GM23338 (cell line): ENCODE measurements at regions not wholly inside any gene's neighbourhood (a gene's known extent, or its start where the extent isn't known, plus 50 kb on each side); places are given as distances from the start of the nearest gene placed in this dataset.

Source experiments
- ATAC-seq: fragments of 200-7000 bp; cut with Tn5 transposase; 3 replicates; pipeline ENCODE4 v1.9.1; 2020
- DNase-seq: peaks from one replicate; pipeline ENCODE4 v3.0.0-alpha.2; 2015; ENCODE audit warnings: low spot score
- H2AFZ ChIP-seq: fragments of 200-600 bp; sonication (generic); 2 replicates; pipeline ENCODE4 v1.8.0; 2016; ENCODE audit warnings: antibody characterized with exemption, mild to moderate bottlenecking, moderate library complexity
- H3F3A ChIP-seq: fragments of 200-600 bp; sonication (generic); replicated peaks from 2 replicates; pipeline ENCODE4 v1.8.0; 2017; ENCODE audit warnings: antibody characterized with exemption, mixed run types, low read depth
- H3K27ac ChIP-seq: fragments of 200-600 bp; sonication (generic); 2 replicates; pipeline ENCODE4 v1.6.1; 2016; ENCODE audit warnings: low read depth
- H3K27me3 ChIP-seq: fragments of 200-600 bp; sonication (generic); 2 replicates; pipeline ENCODE4 v1.8.0; 2016; ENCODE audit warnings: mild to moderate bottlenecking, mixed run types, moderate library complexity; ENCODE audit not compliant: insufficient read depth
- H3K36me3 ChIP-seq: fragments of 200-600 bp; sonication (generic); 2 replicates; pipeline ENCODE4 v1.8.0; 2016; ENCODE audit warnings: mild to moderate bottlenecking; ENCODE audit not compliant: insufficient read depth
- H3K4me1 ChIP-seq: fragments of 200-600 bp; sonication (generic); 2 replicates; pipeline ENCODE4 v1.8.0; 2016; ENCODE audit warnings: mild to moderate bottlenecking, moderate library complexity; ENCODE audit not compliant: insufficient read depth
- H3K4me2 ChIP-seq: fragments of 200-600 bp; sonication (generic); 2 replicates; pipeline ENCODE4 v1.7.1; 2017; ENCODE audit warnings: mixed run types
- H3K4me3 ChIP-seq: fragments of 200-600 bp; sonication (generic); 2 replicates; pipeline ENCODE4 v1.6.1; 2016; ENCODE audit warnings: mixed run types
- H3K79me2 ChIP-seq: fragments of 200-600 bp; sonication (generic); replicated peaks from 2 replicates; pipeline ENCODE4 v1.8.0; 2017; ENCODE audit warnings: mild to moderate bottlenecking; ENCODE audit not compliant: insufficient read depth
- H3K9me2 ChIP-seq: fragments of 200-600 bp; sonication (generic); 2 replicates; pipeline ENCODE4 v1.8.0; 2017; ENCODE audit not compliant: insufficient read depth
- H4K20me1 ChIP-seq: fragments of 200-600 bp; sonication (generic); replicated peaks from 2 replicates; pipeline ENCODE4 v1.8.0; 2017; ENCODE audit warnings: mild to moderate bottlenecking; ENCODE audit not compliant: insufficient read depth
- H3K27ac Mint-ChIP-seq: 2 replicates; pipeline ENCODE4 v1.8.0; 2020; ENCODE audit warnings: inconsistent platforms, mild to moderate bottlenecking, moderate library complexity, mixed read lengths
- H3K27me3 Mint-ChIP-seq: 3 replicates; pipeline ENCODE4 v1.8.0; 2022; ENCODE audit warnings: low read depth, mild to moderate bottlenecking, moderate library complexity, mixed read lengths, inconsistent platforms; ENCODE audit not compliant: insufficient read depth, poor library complexity
- H3K36me3 Mint-ChIP-seq: 3 replicates; pipeline ENCODE4 v1.8.0; 2021; ENCODE audit warnings: low read depth, mild to moderate bottlenecking, inconsistent platforms, moderate library complexity, mixed read lengths
- H3K4me1 Mint-ChIP-seq: 3 replicates; pipeline ENCODE4 v1.8.0; 2020; ENCODE audit warnings: mild to moderate bottlenecking, inconsistent platforms, mixed read lengths
- H3K4me3 Mint-ChIP-seq: 3 replicates; pipeline ENCODE4 v1.8.0; 2021; ENCODE audit warnings: moderate library complexity, mild to moderate bottlenecking, inconsistent platforms, mixed read lengths
- H3K9me3 Mint-ChIP-seq: 3 replicates; pipeline ENCODE4 v1.8.0; 2020; ENCODE audit warnings: moderate library complexity, mild to moderate bottlenecking, inconsistent platforms, mixed read lengths
- CREB1 ChIP-seq: fragments of 250-450 bp; sonication (Bioruptor Pico); IDR thresholded peaks from 2 replicates; pipeline ENCODE4 v1.5.0; 2020; ENCODE audit warnings: low read depth, mild to moderate bottlenecking, moderate library complexity
- CTCF ChIP-seq, 2 experiments: fragments of 200-600 bp in 1 of 2; sonication (generic) in 1 of 2; conservative IDR thresholded peaks; 2 replicates each; pipeline versions ENCODE4 v1.5.1 to v1.6.1; 2016 to 2017; ENCODE audit warnings: antibody characterized with exemption in 2 of 2, low read depth in 2 of 2, mild to moderate bottlenecking in 2 of 2, moderate library complexity in 1 of 2
- ETS1 ChIP-seq: IDR thresholded peaks from 2 replicates; pipeline ENCODE4 v1.6.1; 2016; ENCODE audit warnings: antibody characterized with exemption
- EZH2 ChIP-seq: fragments of 200-600 bp; sonication (generic); IDR thresholded peaks from one replicate; pipeline ENCODE4 v1.8.0; 2017; ENCODE audit warnings: antibody characterized with exemption, mild to moderate bottlenecking, low read depth; ENCODE audit not compliant: unreplicated experiment
- EZH2phosphoT487 ChIP-seq: fragments of 200-600 bp; sonication (generic); IDR thresholded peaks from one replicate; pipeline ENCODE4 v1.8.1; 2018; ENCODE audit warnings: antibody characterized with exemption; ENCODE audit not compliant: unreplicated experiment
- JUNB ChIP-seq: IDR thresholded peaks from one replicate; pipeline ENCODE4 v1.6.1; 2016; ENCODE audit warnings: antibody characterized with exemption; ENCODE audit not compliant: unreplicated experiment
- NANOG ChIP-seq: IDR thresholded peaks from 2 replicates; pipeline ENCODE4 v1.6.1; 2016; ENCODE audit warnings: antibody characterized with exemption, borderline replicate concordance
- POLR2AphosphoS5 ChIP-seq: IDR thresholded peaks from 2 replicates; pipeline ENCODE4 v1.6.1; 2016; ENCODE audit warnings: antibody characterized with exemption, low read depth
- REST ChIP-seq: IDR thresholded peaks from one replicate; pipeline ENCODE4 v1.6.1; 2018; ENCODE audit warnings: antibody characterized with exemption; ENCODE audit not compliant: unreplicated experiment
- STAT1 ChIP-seq: IDR thresholded peaks from one replicate; pipeline ENCODE4 v1.6.1; 2016; ENCODE audit warnings: antibody characterized with exemption; ENCODE audit not compliant: unreplicated experiment
- ZNF114 ChIP-seq: fragments of 250-450 bp; sonication (Bioruptor Pico); IDR thresholded peaks from 2 replicates; pipeline ENCODE4 v1.5.0; 2020; ENCODE audit warnings: mild to moderate bottlenecking, moderate library complexity
- ZNF331 ChIP-seq: fragments of 250-450 bp; sonication (Bioruptor Pico); IDR thresholded peaks from 2 replicates; pipeline ENCODE4 v1.5.0; 2020; ENCODE audit warnings: low read depth, mild to moderate bottlenecking, moderate library complexity
- ZNF462 ChIP-seq: fragments of 250-450 bp; sonication (Bioruptor Pico); IDR thresholded peaks from 2 replicates; pipeline ENCODE4 v1.5.0; 2020; ENCODE audit warnings: mild to moderate bottlenecking, moderate library complexity

- no peaks in the 10 kb centered on the region for H3K9me3 Mint-ChIP-seq
- TF ChIP-seq POLR2AphosphoS5 = no peak
- no peak for TF ChIP-seq ZNF462
- no peak for TF ChIP-seq EZH2phosphoT487
- no peak for TF ChIP-seq CTCF (conservative IDR thresholded peaks at IDR 0.05; ENCODE audit: low read depth in 2 of 2)
- TF ChIP-seq ZNF114 = no peak
- TF ChIP-seq STAT1 = no peak
- TF ChIP-seq CREB1 (CRISPR knock-in tag) = no peak
- TF ChIP-seq EZH2 = no peak
- TF ChIP-seq JUNB = no peak
- no peak for TF ChIP-seq NANOG
- TF ChIP-seq ETS1 = no peak
- TF ChIP-seq REST = no peak
- no peak for TF ChIP-seq ZNF331 (CRISPR knock-in tag)
- Histone ChIP-seq H3F3A (no peaks in the 10 kb centered on the region), H2AFZ (no peak overlapping the region), H3K79me2 (no peaks in the 10 kb centered on the region), H3K9me2 (no peaks in the 10 kb centered on the region), H4K20me1 (no peaks in the 10 kb centered on the region), H3K4me3 (no peak overlapping the region), H3K4me1 (no peaks in the 10 kb centered on the region), H3K27ac (no peak overlapping the region), H3K4me2 (no peak overlapping the region), H3K36me3 (no peaks in the 10 kb centered on the region), H3K27me3 (no peaks in the 10 kb centered on the region)
- no peak overlapping the region for H3K4me3 Mint-ChIP-seq
- H3K27me3 Mint-ChIP-seq = peaks cover 9% of the 10 kb centered on the region
- DNase-seq = no peak
- ATAC-seq = no peak
- no peaks in the 10 kb centered on the region; the same call in 2 of the 3 replicates for H3K4me1 Mint-ChIP-seq
- H3K36me3 Mint-ChIP-seq = no peaks in the 10 kb centered on the region
- H3K27ac Mint-ChIP-seq = no peak overlapping the region
These were observed 96.3 kb downstream of the TNFRSF13B start for GRCh38 chr17:16875662-16876061.
